Fibroblast of lung (primary cell): ENCODE measurements at regions not wholly inside any gene's neighbourhood (a gene's known extent, or its start where the extent isn't known, plus 50 kb on each side); places are given as distances from the start of the nearest gene placed in this dataset.
"Not testable (repeated sequence)": the region's sequence is repeated elsewhere in the genome, so short reads cannot be mapped to it uniquely, and the experiment has no call there.

Source experiments
- DNase-seq, 2 donors: peaks; one replicate each; pipeline versions ENCODE4 v3.0.0 to v3.0.0-alpha.2; 2010; ENCODE audit warnings: low read depth in 2 of 2
- H2AFZ ChIP-seq: 2 replicates; pipeline ENCODE4 v1.5.1; 2012; ENCODE audit warnings: low read length, control low read depth, inconsistent platforms
- H3K27ac ChIP-seq: 2 replicates; pipeline ENCODE4 v1.5.1; 2011; ENCODE audit warnings: low read length, control low read depth; ENCODE audit not compliant: insufficient read depth
- H3K27me3 ChIP-seq: 2 replicates; pipeline ENCODE4 v1.5.1; 2011; ENCODE audit warnings: mild to moderate bottlenecking, low read length; ENCODE audit not compliant: control insufficient read depth, insufficient read depth
- H3K36me3 ChIP-seq: 2 replicates; pipeline ENCODE4 v1.5.1; 2011; ENCODE audit warnings: low read length; ENCODE audit not compliant: control insufficient read depth, insufficient read depth
- H3K4me1 ChIP-seq: 2 replicates; pipeline ENCODE4 v1.5.1; 2011; ENCODE audit warnings: low read length; ENCODE audit not compliant: control insufficient read depth, insufficient read depth; ENCODE audit errors: extremely low read depth
- H3K4me2 ChIP-seq: 2 replicates; pipeline ENCODE4 v1.5.1; 2011; ENCODE audit warnings: low read length, control low read depth; ENCODE audit not compliant: insufficient read depth; ENCODE audit errors: extremely low read depth
- H3K4me3 ChIP-seq, 4 experiments: fragments of 200-600 bp in 1 of 4; sonication (generic) in 1 of 4; replicated peaks in 1 of 4; 2 replicates each; pipeline ENCODE4 v1.5.1; 2011 to 2016; ENCODE audit warnings: low read length in 4 of 4, low read depth in 3 of 4, mild to moderate bottlenecking in 3 of 4, control low read depth in 2 of 4, inconsistent platforms in 1 of 4, mixed read lengths in 1 of 4; ENCODE audit not compliant: insufficient read depth in 1 of 4; ENCODE audit errors: control extremely low read depth in 1 of 4
- H3K79me2 ChIP-seq: 2 replicates; pipeline ENCODE4 v1.5.1; 2012; ENCODE audit warnings: mild to moderate bottlenecking, low read length, inconsistent platforms; ENCODE audit not compliant: control insufficient read depth, insufficient read depth
- H3K9ac ChIP-seq: 2 replicates; pipeline ENCODE4 v1.5.1; 2011; ENCODE audit warnings: mild to moderate bottlenecking, low read length, control low read depth; ENCODE audit not compliant: insufficient read depth
- H3K9me3 ChIP-seq: 2 replicates; pipeline ENCODE4 v1.5.1; 2012; ENCODE audit warnings: low read depth, low read length; ENCODE audit not compliant: control insufficient read depth, insufficient read depth
- H4K20me1 ChIP-seq: 2 replicates; pipeline ENCODE4 v1.5.1; 2011; ENCODE audit warnings: low read length; ENCODE audit not compliant: control insufficient read depth, insufficient read depth; ENCODE audit errors: extremely low read depth
- CTCF ChIP-seq, 2 donors: IDR thresholded peaks in 1 of 2; conservative IDR thresholded peaks in 1 of 2; 1 replicate in 1 of 2; 2 replicates in 1 of 2; pipeline ENCODE4 v1.5.1; 2011 to 2012; ENCODE audit warnings: low read length in 2 of 2, control low read depth in 1 of 2, inconsistent platforms in 1 of 2, low read depth in 1 of 2, mild to moderate bottlenecking in 1 of 2
- EZH2 ChIP-seq: IDR thresholded peaks from 2 replicates; pipeline ENCODE4 v1.5.1; 2012; ENCODE audit warnings: low read length, control low read depth, mild to moderate bottlenecking; ENCODE audit errors: missing control alignments

DNA sequence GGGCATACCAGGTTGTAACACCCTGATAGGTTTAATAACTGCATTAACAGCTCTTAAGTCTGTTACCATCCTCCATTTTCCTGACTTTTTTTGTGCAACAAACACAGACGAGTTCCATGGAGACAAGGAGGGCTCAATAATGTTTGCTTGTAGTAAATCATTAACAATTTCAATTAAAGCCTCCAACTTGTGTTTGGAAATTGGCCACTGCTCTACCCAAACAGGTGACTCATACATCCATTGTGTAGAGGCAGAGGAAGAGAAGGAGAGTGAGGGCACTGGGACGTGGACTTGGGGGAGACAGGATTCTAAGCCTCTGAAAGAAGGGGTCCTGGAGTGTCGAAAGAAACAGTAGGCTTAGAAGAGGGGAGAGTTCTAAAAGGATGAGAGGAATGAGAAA, 213.6 kb upstream of the KCNN2 start:
- no peaks in the 10 kb centered on the region for H3K79me2 ChIP-seq
- H3K36me3 ChIP-seq, result no peaks in the 10 kb centered on the region
- no peak overlapping the region for H3K4me3 ChIP-seq
- TF ChIP-seq EZH2 (no peak), CTCF (conservative IDR thresholded peaks at IDR 0.05 in 1 of 2, IDR thresholded peaks at IDR 0.05 in 1 of 2; ENCODE audit: low read depth in 1 of 2, low read length in 2 of 2) (no peak)
- H3K4me2 ChIP-seq, result no peak overlapping the region
- DNase-seq, result no peak
- H3K4me1 ChIP-seq, result no peaks in the 10 kb centered on the region
- no peak overlapping the region for H3K27ac ChIP-seq
- no peaks in the 10 kb centered on the region for H4K20me1 ChIP-seq
- H3K9ac ChIP-seq, result no peak overlapping the region
- no peaks in the 10 kb centered on the region for H3K9me3 ChIP-seq
- H2AFZ ChIP-seq, result no peak overlapping the region
- no peaks in the 10 kb centered on the region for H3K27me3 ChIP-seq

- H3K27me3 ChIP-seq, H3K4me3 ChIP-seq, H2AFZ ChIP-seq, DNase-seq, H4K20me1 ChIP-seq, H3K9me3 ChIP-seq, H3K27ac ChIP-seq, H3K36me3 ChIP-seq, H3K9ac ChIP-seq, H3K4me1 ChIP-seq, H3K4me2 ChIP-seq, H3K79me2 ChIP-seq: not testable (repeated sequence)
Measured at GRCh38 chr5:114148728-114149127, 213.1 kb upstream of the KCNN2 start.

DNA sequence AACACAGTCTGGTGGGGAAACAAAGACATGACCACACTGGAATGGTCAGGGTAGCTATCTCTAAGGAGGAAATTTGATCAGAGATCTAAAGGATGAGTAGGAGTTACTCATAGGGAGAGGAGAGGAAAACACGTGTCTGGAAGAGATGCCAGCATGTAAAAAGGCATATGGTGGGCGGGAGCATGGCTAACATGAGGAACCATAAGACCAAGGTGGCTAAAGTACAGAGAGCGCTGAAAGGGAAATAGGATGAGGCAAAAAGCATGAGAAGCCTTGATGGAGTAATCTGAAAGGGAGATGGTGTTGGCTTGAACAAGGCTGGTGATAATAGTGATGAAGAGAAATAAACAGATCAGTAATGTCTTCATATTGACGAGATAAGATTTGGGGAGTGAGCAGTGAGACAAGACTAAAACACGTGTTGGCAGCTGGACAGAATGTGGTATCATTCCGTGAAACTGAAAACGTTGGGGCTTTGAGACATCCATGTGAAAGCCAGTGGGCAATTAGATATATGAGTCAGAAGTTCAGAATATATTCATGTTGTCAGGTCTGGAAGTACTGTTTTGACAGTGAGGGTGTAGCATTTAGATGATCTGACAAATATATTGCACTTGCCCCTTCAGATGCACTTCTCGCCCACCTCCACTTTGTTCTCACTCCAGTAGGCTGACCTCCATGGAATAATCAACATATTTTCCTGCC, 209.1 kb upstream of the KCNN2 start:
- Histone ChIP-seq H3K27ac (no peak overlapping the region), H3K9me3 (no peaks in the 10 kb centered on the region), H3K9ac (no peak overlapping the region), H3K4me2 (no peak overlapping the region), H3K4me1 (no peaks in the 10 kb centered on the region), H3K79me2 (no peaks in the 10 kb centered on the region), H2AFZ (no peak overlapping the region), H3K27me3 (no peaks in the 10 kb centered on the region), H4K20me1 (no peaks in the 10 kb centered on the region), H3K4me3 (no peak overlapping the region), H3K36me3 (no peaks in the 10 kb centered on the region)
- DNase-seq, result no peak
- no peak for TF ChIP-seq CTCF (conservative IDR thresholded peaks at IDR 0.05 in 1 of 2, IDR thresholded peaks at IDR 0.05 in 1 of 2; ENCODE audit: low read depth in 1 of 2, low read length in 2 of 2)
- no peak for TF ChIP-seq EZH2
